ENCODE measurements at regions not wholly inside any gene's neighbourhood (a gene's known extent, or its start where the extent isn't known, plus 50 kb on each side); places are given as distances from the start of the nearest gene placed in this dataset.

DNA sequence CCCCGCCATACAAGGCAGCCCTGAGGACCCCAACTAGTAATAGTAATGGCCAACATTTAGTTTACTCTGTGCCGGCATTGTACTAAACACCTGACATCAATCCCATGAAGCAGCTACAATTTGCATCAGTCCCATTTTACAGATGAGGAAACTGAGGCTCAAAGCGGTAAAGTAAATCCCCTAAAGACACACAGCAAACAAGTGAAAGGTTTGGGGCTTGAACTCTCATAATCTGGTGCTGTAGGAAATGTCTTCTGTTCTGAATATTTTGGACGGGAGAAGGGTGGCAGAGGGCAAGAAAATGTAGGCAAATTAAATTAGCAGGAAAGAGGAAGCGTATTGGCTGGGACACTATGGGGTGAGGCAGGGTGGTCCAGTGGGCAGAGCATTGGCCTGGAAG is 160.3 kb upstream of the SYT13 start:
- intact Hi-C loops (cut with DNase I) = no loop called here
- FAIRE-seq = no peak

DNA sequence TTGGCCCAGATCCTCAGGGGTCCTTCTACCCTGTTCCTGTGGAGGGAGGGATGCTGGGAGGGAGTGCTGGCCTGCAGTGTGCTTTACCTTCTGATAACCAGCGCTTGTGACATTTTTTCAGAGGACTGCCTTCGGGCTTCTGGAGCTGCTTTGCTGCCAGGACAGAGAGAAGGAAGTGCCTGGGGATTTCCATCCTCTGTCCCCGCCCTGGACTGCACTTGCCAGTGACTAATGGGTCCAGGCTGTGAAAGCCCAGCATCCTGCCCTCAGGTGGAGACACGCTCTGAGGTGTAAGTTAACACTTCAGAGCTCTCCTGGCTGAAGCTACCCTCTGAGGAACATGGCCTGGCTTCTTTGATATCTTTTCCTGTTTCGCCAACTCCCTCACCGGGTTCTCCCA is 158.7 kb upstream of the SYT13 start:
- 20 to 31% methylated on average over 6 of the region's 6 CpGs for WGBS, 2 donors
- Histone ChIP-seq H3K4me3 (no peak overlapping the region), H3K9me3 (no peaks in the 10 kb centered on the region), H3K27me3 (no peaks in the 10 kb centered on the region), H3K36me3 (no peaks in the 10 kb centered on the region), H3K27ac (no peak overlapping the region), H3K4me1 (no peaks in the 10 kb centered on the region)
- FAIRE-seq (no peak), DNase-seq (no peak), ATAC-seq (peak in 2 of 4 donors; percentile 66 to 76)
- intact Hi-C loops (cut with DNase I) = no loop called here
- TF ChIP-seq, protein P1, sequence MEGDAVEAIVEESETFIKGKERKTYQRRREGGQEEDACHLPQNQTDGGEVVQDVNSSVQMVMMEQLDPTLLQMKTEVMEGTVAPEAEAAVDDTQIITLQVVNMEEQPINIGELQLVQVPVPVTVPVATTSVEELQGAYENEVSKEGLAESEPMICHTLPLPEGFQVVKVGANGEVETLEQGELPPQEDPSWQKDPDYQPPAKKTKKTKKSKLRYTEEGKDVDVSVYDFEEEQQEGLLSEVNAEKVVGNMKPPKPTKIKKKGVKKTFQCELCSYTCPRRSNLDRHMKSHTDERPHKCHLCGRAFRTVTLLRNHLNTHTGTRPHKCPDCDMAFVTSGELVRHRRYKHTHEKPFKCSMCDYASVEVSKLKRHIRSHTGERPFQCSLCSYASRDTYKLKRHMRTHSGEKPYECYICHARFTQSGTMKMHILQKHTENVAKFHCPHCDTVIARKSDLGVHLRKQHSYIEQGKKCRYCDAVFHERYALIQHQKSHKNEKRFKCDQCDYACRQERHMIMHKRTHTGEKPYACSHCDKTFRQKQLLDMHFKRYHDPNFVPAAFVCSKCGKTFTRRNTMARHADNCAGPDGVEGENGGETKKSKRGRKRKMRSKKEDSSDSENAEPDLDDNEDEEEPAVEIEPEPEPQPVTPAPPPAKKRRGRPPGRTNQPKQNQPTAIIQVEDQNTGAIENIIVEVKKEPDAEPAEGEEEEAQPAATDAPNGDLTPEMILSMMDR (IDR thresholded peaks at IDR 0.05) = no peak

More for the DNA sequence above, 160.3 kb upstream of the SYT13 start:
- H3K36me3 ChIP-seq = no peaks in the 10 kb centered on the region
- TF ChIP-seq, protein P1 (IDR thresholded peaks at IDR 0.05) = no peak
- no peaks in the 10 kb centered on the region for H3K9me3 ChIP-seq
- no peak overlapping the region for H3K27ac ChIP-seq
- H3K27me3 ChIP-seq = no peaks in the 10 kb centered on the region
- DNase-seq (no peak), ATAC-seq (no peak)
- H3K4me3 ChIP-seq = no peak overlapping the region
- 67 to 85% methylated on average over 5 of the region's 5 CpGs for WGBS, 2 donors
- H3K4me1 ChIP-seq = no peaks in the 10 kb centered on the region

DNA sequence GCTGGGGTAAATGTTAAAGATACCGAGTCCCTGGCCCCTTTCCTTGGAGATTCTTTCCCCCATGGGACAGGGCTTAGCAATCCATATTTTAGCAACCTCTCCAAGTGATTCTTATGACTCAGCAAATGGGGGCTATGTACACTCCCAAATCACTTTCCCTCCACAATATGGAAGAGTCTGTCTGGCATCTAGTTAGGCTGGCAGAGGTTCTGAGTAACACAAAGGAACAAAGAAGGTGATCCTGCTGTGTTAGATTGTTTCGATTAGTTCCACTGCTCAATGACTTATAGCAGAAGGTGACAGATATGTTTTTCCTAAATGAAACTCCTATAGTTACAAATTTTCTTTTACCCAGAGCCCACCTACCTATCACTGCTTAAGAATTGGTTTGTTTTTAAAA is 154.0 kb upstream of the SYT13 start:
- WGBS, 2 donors = 67 to 79% methylated on average over 2 of the region's 2 CpGs
- intact Hi-C loops (cut with DNase I) = no loop called here
- no peak for ATAC-seq

DNA sequence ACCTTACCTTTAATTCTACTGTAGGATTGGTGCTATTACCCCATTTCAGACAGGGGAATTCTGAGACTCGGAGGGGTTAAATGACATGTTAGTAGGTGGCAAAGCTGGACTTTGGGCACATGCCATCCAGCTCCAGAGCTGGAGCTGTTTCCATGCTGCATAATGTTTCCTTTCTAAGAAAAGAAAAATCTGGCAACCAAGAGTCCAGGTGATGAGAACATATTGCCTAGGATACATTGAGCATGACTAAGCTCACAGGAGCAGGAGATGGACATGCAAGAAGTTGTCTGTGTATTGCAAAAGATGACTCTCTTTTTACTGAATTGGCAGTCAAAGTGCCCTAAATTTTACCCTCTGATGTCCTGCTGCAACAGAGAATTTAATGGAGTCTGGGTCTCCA is 150.8 kb upstream of the SYT13 start:
- H3K36me3 ChIP-seq = no peaks in the 10 kb centered on the region
- no peaks in the 10 kb centered on the region for H3K4me1 ChIP-seq
- TF ChIP-seq, protein P1 (IDR thresholded peaks at IDR 0.05) = no peak
- FAIRE-seq (no peak), ATAC-seq (no peak), DNase-seq (no peak)
- no peak overlapping the region for H3K27ac ChIP-seq
- H3K9me3 ChIP-seq = no peaks in the 10 kb centered on the region
- no peak overlapping the region for H3K4me3 ChIP-seq
- 60 to 63% methylated on average over 1 of the region's 1 CpG for WGBS, 2 donors
- H3K27me3 ChIP-seq = no peaks in the 10 kb centered on the region
- intact Hi-C loops (cut with DNase I) = no loop called here

More for the DNA sequence above, 154.0 kb upstream of the SYT13 start:
- no peaks in the 10 kb centered on the region for H3K27me3 ChIP-seq
- H3K9me3 ChIP-seq = no peaks in the 10 kb centered on the region
- TF ChIP-seq, protein P1 (IDR thresholded peaks at IDR 0.05) = no peak
- no peak overlapping the region for H3K27ac ChIP-seq
- H3K4me1 ChIP-seq = no peaks in the 10 kb centered on the region
- H3K36me3 ChIP-seq = no peaks in the 10 kb centered on the region
- DNase-seq (no peak), FAIRE-seq (no peak)
- no peak overlapping the region for H3K4me3 ChIP-seq

DNA sequence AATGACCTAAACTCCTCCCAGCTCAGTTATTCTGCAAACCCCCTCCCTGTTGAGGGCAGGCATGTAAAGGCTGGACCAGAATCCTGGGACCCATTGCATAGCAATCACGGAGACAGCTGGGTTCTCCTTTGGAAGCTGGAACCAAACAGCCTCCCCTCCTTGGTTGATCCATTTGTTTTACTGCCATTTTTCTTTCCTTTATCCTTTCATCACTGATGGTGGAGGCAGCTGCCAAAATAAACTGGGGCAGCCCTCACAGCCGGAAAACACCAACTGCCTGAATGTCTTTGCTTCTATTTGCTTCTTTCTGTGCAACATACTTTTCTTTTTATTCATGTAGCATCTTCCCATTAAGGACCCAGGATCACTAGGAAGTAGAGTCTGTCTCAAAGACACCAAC is 150.0 kb upstream of the SYT13 start:
- no peak for ATAC-seq
- Histone ChIP-seq H3K27ac (no peak overlapping the region), H3K4me3 (no peak overlapping the region), H3K9me3 (no peaks in the 10 kb centered on the region), H3K36me3 (no peaks in the 10 kb centered on the region), H3K4me1 (no peaks in the 10 kb centered on the region), H3K27me3 (no peaks in the 10 kb centered on the region)
- no peak for DNase-seq
- intact Hi-C loops (cut with DNase I) = no loop called here
- no peak for FAIRE-seq
- WGBS, 2 donors = 42 to 55% methylated on average over 2 of the region's 2 CpGs
- TF ChIP-seq, protein P1 (IDR thresholded peaks at IDR 0.05) = no peak
